ENCODE measurements at regions not wholly inside any gene's neighbourhood (a gene's known extent, or its start where the extent isn't known, plus 50 kb on each side); places are given as distances from the start of the nearest gene placed in this dataset.
"Not testable (repeated sequence)": the region's sequence is repeated elsewhere in the genome, so short reads cannot be mapped to it uniquely, and the experiment has no call there.

- DNase-seq (ENCODE audit: low read depth): no peak
- TF ChIP-seq CTCF (conservative IDR thresholded peaks at IDR 0.05; ENCODE audit: low read depth, low read length): no peak
- H3K4me3 ChIP-seq (ENCODE audit: low read depth, low read length): no peak overlapping the region
These were observed 630.5 kb upstream of the IGFBP7 start for GRCh38 chr4:57740625-57741190.

GRCh38 chr4:57736781-57737180, 626.6 kb upstream of the IGFBP7 start:
- TF ChIP-seq CTCF (conservative IDR thresholded peaks at IDR 0.05; ENCODE audit: low read depth, low read length): no peak
- no peak overlapping the region for H3K4me3 ChIP-seq (ENCODE audit: low read depth, low read length)
- DNase-seq (ENCODE audit: low read depth): no peak

- TF ChIP-seq CTCF (conservative IDR thresholded peaks at IDR 0.05; ENCODE audit: low read depth, low read length): no peak
- DNase-seq (ENCODE audit: low read depth): no peak
- no peak overlapping the region for H3K4me3 ChIP-seq (ENCODE audit: low read depth, low read length)
These were observed 624.0 kb upstream of the IGFBP7 start for GRCh38 chr4:57734104-57734670.

- not testable (repeated sequence) for DNase-seq (ENCODE audit: low read depth); H3K4me3 ChIP-seq (ENCODE audit: low read depth, low read length)
These were observed 619.8 kb upstream of the IGFBP7 start for GRCh38 chr4:57729775-57730570.

GRCh38 chr4:57726154-57726553, 616.0 kb upstream of the IGFBP7 start:
- DNase-seq (ENCODE audit: low read depth): no peak
- H3K4me3 ChIP-seq (ENCODE audit: low read depth, low read length): no peak overlapping the region
- TF ChIP-seq CTCF (conservative IDR thresholded peaks at IDR 0.05; ENCODE audit: low read depth, low read length): no peak

- no peak for TF ChIP-seq CTCF (conservative IDR thresholded peaks at IDR 0.05; ENCODE audit: low read depth, low read length)
- no peak for DNase-seq (ENCODE audit: low read depth)
- H3K4me3 ChIP-seq (ENCODE audit: low read depth, low read length): no peak overlapping the region
These were observed 609.3 kb upstream of the IGFBP7 start for GRCh38 chr4:57719456-57719855.

- H3K4me3 ChIP-seq (ENCODE audit: low read depth, low read length); DNase-seq (ENCODE audit: low read depth): not testable (repeated sequence)
These were observed 604.1 kb upstream of the IGFBP7 start for GRCh38 chr4:57714313-57714712.

- no peak for TF ChIP-seq CTCF (conservative IDR thresholded peaks at IDR 0.05; ENCODE audit: low read depth, low read length)
- H3K4me3 ChIP-seq (ENCODE audit: low read depth, low read length): no peak overlapping the region
- no peak for DNase-seq (ENCODE audit: low read depth)
These were observed 599.9 kb upstream of the IGFBP7 start for GRCh38 chr4:57710053-57710452.
